Astrocyte of the spinal cord (primary cell): ENCODE measurements at regions not wholly inside any gene's neighbourhood (a gene's known extent, or its start where the extent isn't known, plus 50 kb on each side); places are given as distances from the start of the nearest gene placed in this dataset.
"Not testable (repeated sequence)": the region's sequence is repeated elsewhere in the genome, so short reads cannot be mapped to it uniquely, and the experiment has no call there.

ENCODE experiments used
- DNase-seq: peaks from one replicate; pipeline ENCODE4 v3.0.0; 2011; ENCODE audit warnings: low read depth, low spot score
- H3K4me3 ChIP-seq: 2 replicates; pipeline ENCODE4 v1.5.1; 2011; ENCODE audit warnings: low read depth, mild to moderate bottlenecking, low read length, moderate library complexity
- in situ Hi-C: cut with HindIII; loops from 2 replicates; pipeline ENCODE4 v1.10.0; 2017; ENCODE audit warnings: low sequenced_read_pairs
- TF ChIP-seq, protein P1 (sequence below): IDR thresholded peaks from 2 replicates; pipeline ENCODE4 v1.5.1; 2012; ENCODE audit warnings: low read depth, mild to moderate bottlenecking, low read length, inconsistent platforms

- in situ Hi-C loops = no loop called here
- TF ChIP-seq, protein P1, sequence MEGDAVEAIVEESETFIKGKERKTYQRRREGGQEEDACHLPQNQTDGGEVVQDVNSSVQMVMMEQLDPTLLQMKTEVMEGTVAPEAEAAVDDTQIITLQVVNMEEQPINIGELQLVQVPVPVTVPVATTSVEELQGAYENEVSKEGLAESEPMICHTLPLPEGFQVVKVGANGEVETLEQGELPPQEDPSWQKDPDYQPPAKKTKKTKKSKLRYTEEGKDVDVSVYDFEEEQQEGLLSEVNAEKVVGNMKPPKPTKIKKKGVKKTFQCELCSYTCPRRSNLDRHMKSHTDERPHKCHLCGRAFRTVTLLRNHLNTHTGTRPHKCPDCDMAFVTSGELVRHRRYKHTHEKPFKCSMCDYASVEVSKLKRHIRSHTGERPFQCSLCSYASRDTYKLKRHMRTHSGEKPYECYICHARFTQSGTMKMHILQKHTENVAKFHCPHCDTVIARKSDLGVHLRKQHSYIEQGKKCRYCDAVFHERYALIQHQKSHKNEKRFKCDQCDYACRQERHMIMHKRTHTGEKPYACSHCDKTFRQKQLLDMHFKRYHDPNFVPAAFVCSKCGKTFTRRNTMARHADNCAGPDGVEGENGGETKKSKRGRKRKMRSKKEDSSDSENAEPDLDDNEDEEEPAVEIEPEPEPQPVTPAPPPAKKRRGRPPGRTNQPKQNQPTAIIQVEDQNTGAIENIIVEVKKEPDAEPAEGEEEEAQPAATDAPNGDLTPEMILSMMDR = no peak
- no peak for DNase-seq
- H3K4me3 ChIP-seq = no peak overlapping the region
These were observed 237.8 kb upstream of the LHX5 start for GRCh38 chr12:113709456-113709855.

GRCh38 chr12:113702836-113703235 is 231.2 kb upstream of the LHX5 start:
- in situ Hi-C loops = no loop called here
- no peak overlapping the region for H3K4me3 ChIP-seq
- no peak for DNase-seq
- TF ChIP-seq, protein P1 = no peak

- TF ChIP-seq, protein P1 = no peak
- in situ Hi-C loops = no loop called here
- DNase-seq = no peak
These were observed 230.6 kb upstream of the LHX5 start for GRCh38 chr12:113702276-113702675.

DNA sequence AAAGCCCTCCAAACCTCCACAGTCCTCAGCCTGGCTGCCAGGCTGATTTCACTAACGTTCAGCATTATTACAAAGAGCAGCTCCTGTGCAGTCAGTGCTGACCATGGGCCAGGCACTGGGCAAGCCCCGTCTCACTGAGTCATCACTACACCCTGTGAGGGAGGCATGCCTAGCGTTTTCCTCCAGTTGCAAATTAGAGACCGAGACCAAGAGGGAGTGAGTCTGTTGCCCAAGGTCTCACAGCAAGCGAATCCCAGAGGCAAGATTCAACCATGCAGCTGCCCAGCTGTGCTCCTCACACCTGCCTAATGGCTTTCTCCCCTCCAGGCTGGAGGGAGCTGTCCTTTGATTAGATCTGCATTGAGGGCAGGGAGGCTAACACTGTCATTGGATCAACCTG is 229.3 kb upstream of the LHX5 start:
- DNase-seq = peak; percentile 28
- H3K4me3 ChIP-seq = no peak overlapping the region
- TF ChIP-seq, protein P1 = no peak
- in situ Hi-C loops = no loop called here

More at GRCh38 chr12:113702276-113702675, 230.6 kb upstream of the LHX5 start:
- H3K4me3 ChIP-seq = no peak overlapping the region

GRCh38 chr12:113699984-113700383 is 228.3 kb upstream of the LHX5 start:
- DNase-seq, in situ Hi-C loops, H3K4me3 ChIP-seq: not testable (repeated sequence)

DNA sequence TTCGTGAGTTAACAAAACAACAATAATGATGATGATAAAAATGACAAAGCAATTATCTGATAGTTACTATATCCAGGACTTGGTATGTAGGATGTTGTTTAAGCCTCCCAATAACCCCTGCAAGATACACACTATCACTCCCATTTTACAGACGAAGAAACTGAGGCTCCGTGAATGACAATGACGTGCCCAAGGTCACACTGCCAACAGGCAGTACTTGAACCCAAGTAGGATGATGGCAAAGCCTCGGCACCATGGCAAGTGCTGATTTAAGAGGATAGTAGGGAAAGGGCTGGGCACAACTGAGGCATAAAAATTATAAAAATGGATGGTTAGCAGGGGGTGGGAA is 226.8 kb upstream of the LHX5 start:
- TF ChIP-seq, protein P1 = no peak
- H3K4me3 ChIP-seq = no peak overlapping the region
- no peak for DNase-seq
- in situ Hi-C loops = no loop called here

GRCh38 chr12:113697651-113698509 is 226.2 kb upstream of the LHX5 start:
- no peak for DNase-seq
- TF ChIP-seq, protein P1 = no peak
- in situ Hi-C loops = no loop called here
- no peak overlapping the region for H3K4me3 ChIP-seq
